ENCODE measurements at regions not wholly inside any gene's neighbourhood (a gene's known extent, or its start where the extent isn't known, plus 50 kb on each side); places are given as distances from the start of the nearest gene placed in this dataset.

- Histone ChIP-seq H3K4me1 (ENCODE audit: control insufficient read depth in 2 of 2, insufficient read depth in 2 of 2, low read length in 2 of 2) (no peaks in the 10 kb centered on the region), H3K9me3 (ENCODE audit: control insufficient read depth in 2 of 2, insufficient read depth in 1 of 2, low read length in 1 of 2) (no peaks in the 10 kb centered on the region), H3K27ac (ENCODE audit: low read depth in 1 of 2, low read length in 1 of 2) (no peak overlapping the region), H3K27me3 (ENCODE audit: control insufficient read depth in 2 of 2, insufficient read depth in 1 of 2, low read length in 1 of 2) (no peaks in the 10 kb centered on the region), H3K36me3 (ENCODE audit: control insufficient read depth in 2 of 2, insufficient read depth in 2 of 2, low read length in 1 of 2) (no peaks in the 10 kb centered on the region), H3K4me3 (ENCODE audit: low read length in 2 of 2) (no peak overlapping the region)
- WGBS = 88% methylated on average over 9 of the region's 9 CpGs
- no peak for DNase-seq (ENCODE audit: low read depth in 6 of 9, low spot score in 9 of 9)
Observed at GRCh38 chr13:22194106-22194805, 523.4 kb downstream of the FGF9 start.

GRCh38 chr13:22195726-22196125 lies 524.9 kb downstream of the FGF9 start:
- Histone ChIP-seq H3K27me3 (ENCODE audit: control insufficient read depth in 2 of 2, insufficient read depth in 1 of 2, low read length in 1 of 2) (no peaks in the 10 kb centered on the region), H3K4me1 (ENCODE audit: control insufficient read depth in 2 of 2, insufficient read depth in 2 of 2, low read length in 2 of 2) (no peaks in the 10 kb centered on the region)
- WGBS = 95% methylated on average over 5 of the region's 5 CpGs

DNA sequence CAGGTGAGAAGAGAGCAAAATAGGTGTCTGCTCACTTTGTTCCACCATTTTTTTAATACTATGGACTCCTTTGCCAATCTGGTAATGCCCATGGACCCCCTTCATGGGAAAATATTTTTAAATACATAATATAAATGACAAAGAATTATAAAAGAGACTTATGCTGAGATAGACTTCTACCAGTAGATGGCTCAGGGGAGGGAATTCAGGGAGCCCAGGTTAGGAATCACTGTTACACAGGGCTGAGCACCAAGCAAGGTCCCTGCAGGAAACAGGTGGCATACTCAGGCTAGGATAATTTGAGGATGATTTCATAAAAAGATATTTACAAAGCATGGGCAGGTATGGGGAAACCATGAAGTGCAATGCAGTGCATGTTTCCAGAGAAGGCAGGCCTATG lies 525.9 kb downstream of the FGF9 start:
- no peak overlapping the region for H3K4me3 ChIP-seq (ENCODE audit: low read length in 2 of 2)
- no peaks in the 10 kb centered on the region for H3K27me3 ChIP-seq (ENCODE audit: control insufficient read depth in 2 of 2, insufficient read depth in 1 of 2, low read length in 1 of 2)
- H3K27ac ChIP-seq (ENCODE audit: low read depth in 1 of 2, low read length in 1 of 2) = no peak overlapping the region
- no peaks in the 10 kb centered on the region for H3K9me3 ChIP-seq (ENCODE audit: control insufficient read depth in 2 of 2, insufficient read depth in 1 of 2, low read length in 1 of 2)
- no peak for DNase-seq (ENCODE audit: low read depth in 6 of 9, low spot score in 9 of 9)
- no peaks in the 10 kb centered on the region for H3K36me3 ChIP-seq (ENCODE audit: control insufficient read depth in 2 of 2, insufficient read depth in 2 of 2, low read length in 1 of 2)
- H3K4me1 ChIP-seq (ENCODE audit: control insufficient read depth in 2 of 2, insufficient read depth in 2 of 2, low read length in 2 of 2) = no peaks in the 10 kb centered on the region

More at GRCh38 chr13:22195726-22196125, 524.9 kb downstream of the FGF9 start:
- no peaks in the 10 kb centered on the region for H3K9me3 ChIP-seq (ENCODE audit: control insufficient read depth in 2 of 2, insufficient read depth in 1 of 2, low read length in 1 of 2)
- no peak overlapping the region for H3K4me3 ChIP-seq (ENCODE audit: low read length in 2 of 2)
- H3K36me3 ChIP-seq (ENCODE audit: control insufficient read depth in 2 of 2, insufficient read depth in 2 of 2, low read length in 1 of 2) = no peaks in the 10 kb centered on the region
- H3K27ac ChIP-seq (ENCODE audit: low read depth in 1 of 2, low read length in 1 of 2) = no peak overlapping the region
- DNase-seq (ENCODE audit: low read depth in 6 of 9, low spot score in 9 of 9) = no peak

DNA sequence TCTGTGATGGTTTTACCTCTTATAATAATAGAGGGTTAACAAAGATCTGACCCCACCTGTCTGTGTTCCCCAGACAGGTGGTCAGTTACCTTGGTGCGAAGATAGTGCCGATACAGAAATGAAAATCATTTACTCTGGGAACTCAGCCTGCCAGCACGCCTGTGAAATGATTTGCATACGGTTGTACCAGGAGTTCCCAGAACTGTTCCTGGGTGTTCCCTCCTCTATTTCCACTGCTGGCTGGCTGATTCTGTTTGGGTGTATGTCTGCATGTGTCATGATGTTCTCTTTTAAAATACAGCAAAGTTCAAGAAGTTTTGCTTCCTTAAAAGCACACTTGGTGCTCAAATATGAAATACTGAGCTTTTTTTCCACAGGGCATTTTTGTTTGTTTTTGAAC lies 527.1 kb downstream of the FGF9 start:
- WGBS = 78% methylated on average over 4 of the region's 4 CpGs
- Histone ChIP-seq H3K4me3 (ENCODE audit: low read length in 2 of 2) (no peak overlapping the region), H3K9me3 (ENCODE audit: control insufficient read depth in 2 of 2, insufficient read depth in 1 of 2, low read length in 1 of 2) (no peaks in the 10 kb centered on the region), H3K27me3 (ENCODE audit: control insufficient read depth in 2 of 2, insufficient read depth in 1 of 2, low read length in 1 of 2) (no peaks in the 10 kb centered on the region), H3K36me3 (ENCODE audit: control insufficient read depth in 2 of 2, insufficient read depth in 2 of 2, low read length in 1 of 2) (no peaks in the 10 kb centered on the region), H3K4me1 (ENCODE audit: control insufficient read depth in 2 of 2, insufficient read depth in 2 of 2, low read length in 2 of 2) (no peaks in the 10 kb centered on the region), H3K27ac (ENCODE audit: low read depth in 1 of 2, low read length in 1 of 2) (no peak overlapping the region)
- no peak for DNase-seq (ENCODE audit: low read depth in 6 of 9, low spot score in 9 of 9)

GRCh38 chr13:22198641-22199217 lies 527.9 kb downstream of the FGF9 start:
- Histone ChIP-seq H3K36me3 (ENCODE audit: control insufficient read depth in 2 of 2, insufficient read depth in 2 of 2, low read length in 1 of 2) (no peaks in the 10 kb centered on the region), H3K9me3 (ENCODE audit: control insufficient read depth in 2 of 2, insufficient read depth in 1 of 2, low read length in 1 of 2) (no peaks in the 10 kb centered on the region), H3K4me3 (ENCODE audit: low read length in 2 of 2) (no peak overlapping the region), H3K4me1 (ENCODE audit: control insufficient read depth in 2 of 2, insufficient read depth in 2 of 2, low read length in 2 of 2) (no peaks in the 10 kb centered on the region), H3K27me3 (ENCODE audit: control insufficient read depth in 2 of 2, insufficient read depth in 1 of 2, low read length in 1 of 2) (no peaks in the 10 kb centered on the region), H3K27ac (ENCODE audit: low read depth in 1 of 2, low read length in 1 of 2) (no peak overlapping the region)
- WGBS = 74% methylated on average over 10 of the region's 10 CpGs
- DNase-seq (ENCODE audit: low read depth in 6 of 9, low spot score in 9 of 9) = no peak

DNA sequence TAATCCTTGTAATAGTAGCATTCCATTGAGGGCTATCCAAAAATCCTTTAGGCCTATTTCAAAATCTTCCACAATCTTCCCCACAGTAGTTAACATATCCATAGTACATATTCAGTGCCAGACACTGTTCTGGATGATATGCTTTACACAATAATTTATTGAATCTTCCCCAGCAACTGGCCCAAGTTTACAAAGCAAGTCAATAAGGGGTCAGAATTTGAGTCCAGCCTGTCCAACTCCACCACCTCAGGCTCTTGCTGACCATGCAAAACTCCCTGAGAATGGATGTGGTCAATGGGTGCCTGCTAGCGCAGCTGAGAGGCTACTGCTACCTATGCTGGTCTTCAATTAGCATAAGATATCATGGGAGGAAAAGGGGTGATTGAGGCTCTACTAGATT lies 529.6 kb downstream of the FGF9 start:
- no peaks in the 10 kb centered on the region for H3K36me3 ChIP-seq (ENCODE audit: control insufficient read depth in 2 of 2, insufficient read depth in 2 of 2, low read length in 1 of 2)
- no peaks in the 10 kb centered on the region for H3K4me1 ChIP-seq (ENCODE audit: control insufficient read depth in 2 of 2, insufficient read depth in 2 of 2, low read length in 2 of 2)
- H3K4me3 ChIP-seq (ENCODE audit: low read length in 2 of 2) = no peak overlapping the region
- H3K27ac ChIP-seq (ENCODE audit: low read depth in 1 of 2, low read length in 1 of 2) = no peak overlapping the region
- H3K9me3 ChIP-seq (ENCODE audit: control insufficient read depth in 2 of 2, insufficient read depth in 1 of 2, low read length in 1 of 2) = no peaks in the 10 kb centered on the region
- no peak for DNase-seq (ENCODE audit: low read depth in 6 of 9, low spot score in 9 of 9)
- H3K27me3 ChIP-seq (ENCODE audit: control insufficient read depth in 2 of 2, insufficient read depth in 1 of 2, low read length in 1 of 2) = no peaks in the 10 kb centered on the region
- WGBS = 100% methylated on average over 1 of the region's 1 CpG

- H3K4me3 ChIP-seq (ENCODE audit: low read length in 2 of 2) = no peak overlapping the region
- WGBS = 94% methylated on average over 2 of the region's 2 CpGs
- no peak for DNase-seq (ENCODE audit: low read depth in 6 of 9, low spot score in 9 of 9)
Observed at GRCh38 chr13:22201375-22201925, 530.6 kb downstream of the FGF9 start.

DNA sequence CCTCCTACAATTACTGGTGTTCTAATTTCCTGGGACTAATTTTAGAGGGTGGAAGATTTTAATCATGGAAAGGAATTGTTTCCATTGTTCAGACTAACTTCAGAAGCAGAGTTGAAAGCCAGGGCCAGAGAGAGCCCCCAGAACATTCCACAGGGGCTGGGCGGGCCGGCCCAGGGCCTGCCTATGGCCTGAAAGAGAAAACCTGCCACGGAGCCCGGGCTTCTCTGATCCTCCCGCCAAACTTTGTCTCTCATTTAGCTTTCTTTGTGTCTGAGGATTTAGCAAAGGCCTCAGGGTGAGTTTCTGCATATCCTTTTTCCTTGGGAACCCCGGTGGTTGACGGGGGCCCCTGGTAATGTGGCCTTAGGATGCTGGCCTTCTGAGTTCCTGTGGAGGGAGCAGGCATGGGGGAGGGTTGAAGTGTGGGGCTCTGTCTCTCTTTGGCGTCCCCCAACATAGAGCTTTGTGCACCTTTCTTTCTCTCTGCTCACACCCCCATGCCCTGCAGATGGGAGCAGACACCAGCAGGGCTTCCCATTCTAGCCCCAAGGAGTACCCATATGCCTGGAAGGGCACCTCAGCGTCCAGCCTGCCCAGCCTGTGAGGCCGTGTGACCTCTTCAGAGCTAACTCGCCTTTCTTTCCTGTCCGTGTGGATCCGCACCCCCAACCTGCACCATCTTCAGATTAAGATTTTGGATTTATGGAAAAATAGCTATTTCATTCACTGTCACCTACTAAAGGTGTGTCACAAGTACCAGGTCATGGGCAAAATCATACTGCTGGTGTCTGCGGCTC lies 539.5 kb downstream of the FGF9 start:
- no peak overlapping the region for H3K4me3 ChIP-seq (ENCODE audit: low read length in 2 of 2)
- no peaks in the 10 kb centered on the region for H3K9me3 ChIP-seq (ENCODE audit: control insufficient read depth in 2 of 2, insufficient read depth in 1 of 2, low read length in 1 of 2)
- WGBS = 96% methylated on average over 14 of the region's 14 CpGs
- H3K36me3 ChIP-seq (ENCODE audit: control insufficient read depth in 2 of 2, insufficient read depth in 2 of 2, low read length in 1 of 2) = no peaks in the 10 kb centered on the region
- no peak for DNase-seq (ENCODE audit: low read depth in 6 of 9, low spot score in 9 of 9)
- no peaks in the 10 kb centered on the region for H3K27me3 ChIP-seq (ENCODE audit: control insufficient read depth in 2 of 2, insufficient read depth in 1 of 2, low read length in 1 of 2)
- H3K27ac ChIP-seq (ENCODE audit: low read depth in 1 of 2, low read length in 1 of 2) = no peak overlapping the region
- H3K4me1 ChIP-seq (ENCODE audit: control insufficient read depth in 2 of 2, insufficient read depth in 2 of 2, low read length in 2 of 2) = no peaks in the 10 kb centered on the region

More at GRCh38 chr13:22201375-22201925, 530.6 kb downstream of the FGF9 start:
- Histone ChIP-seq H3K9me3 (ENCODE audit: control insufficient read depth in 2 of 2, insufficient read depth in 1 of 2, low read length in 1 of 2) (no peaks in the 10 kb centered on the region), H3K27ac (ENCODE audit: low read depth in 1 of 2, low read length in 1 of 2) (no peak overlapping the region), H3K27me3 (ENCODE audit: control insufficient read depth in 2 of 2, insufficient read depth in 1 of 2, low read length in 1 of 2) (no peaks in the 10 kb centered on the region), H3K4me1 (ENCODE audit: control insufficient read depth in 2 of 2, insufficient read depth in 2 of 2, low read length in 2 of 2) (no peaks in the 10 kb centered on the region), H3K36me3 (ENCODE audit: control insufficient read depth in 2 of 2, insufficient read depth in 2 of 2, low read length in 1 of 2) (no peaks in the 10 kb centered on the region)

DNA sequence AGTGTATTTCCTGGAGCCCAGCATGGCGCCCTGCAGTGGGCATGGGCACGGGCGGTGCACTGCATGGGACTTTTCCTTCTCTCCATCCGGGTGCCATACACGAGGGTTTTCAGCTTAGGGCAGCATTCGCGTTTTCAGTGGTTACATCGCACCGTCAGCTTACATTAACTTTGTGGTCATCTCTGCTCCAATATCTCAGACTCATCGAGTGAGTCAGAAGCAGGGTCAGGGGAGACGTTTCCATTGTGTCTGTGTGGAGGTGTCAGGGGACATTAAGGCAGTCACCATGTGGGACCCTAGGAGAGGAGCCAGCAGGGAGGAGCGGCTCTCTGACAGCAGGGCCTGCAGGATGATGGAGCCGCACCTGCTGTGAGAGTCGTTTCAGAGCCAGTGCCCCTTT lies 541.0 kb downstream of the FGF9 start:
- H3K27ac ChIP-seq (ENCODE audit: low read depth in 1 of 2, low read length in 1 of 2) = no peak overlapping the region
- H3K36me3 ChIP-seq (ENCODE audit: control insufficient read depth in 2 of 2, insufficient read depth in 2 of 2, low read length in 1 of 2) = no peaks in the 10 kb centered on the region
- H3K27me3 ChIP-seq (ENCODE audit: control insufficient read depth in 2 of 2, insufficient read depth in 1 of 2, low read length in 1 of 2) = no peaks in the 10 kb centered on the region
- no peak overlapping the region for H3K4me3 ChIP-seq (ENCODE audit: low read length in 2 of 2)
- H3K9me3 ChIP-seq (ENCODE audit: control insufficient read depth in 2 of 2, insufficient read depth in 1 of 2, low read length in 1 of 2) = no peaks in the 10 kb centered on the region
- DNase-seq (ENCODE audit: low read depth in 6 of 9, low spot score in 9 of 9) = no peak
- no peaks in the 10 kb centered on the region for H3K4me1 ChIP-seq (ENCODE audit: control insufficient read depth in 2 of 2, insufficient read depth in 2 of 2, low read length in 2 of 2)
- 97% methylated on average over 14 of the region's 14 CpGs for WGBS
